Nephron progenitor cell (in vitro differentiated cells): ENCODE measurements at regions not wholly inside any gene's neighbourhood (a gene's known extent, or its start where the extent isn't known, plus 50 kb on each side); places are given as distances from the start of the nearest gene placed in this dataset.

Experiments used
- DNase-seq: peaks from one replicate; pipeline ENCODE4 v3.0.0; 2021
- H3K27ac Mint-ChIP-seq: 2 replicates; pipeline ENCODE4 v1.8.0; 2021; ENCODE audit warnings: mild to moderate bottlenecking, moderate library complexity, mixed read lengths
- H3K27me3 Mint-ChIP-seq: 2 replicates; pipeline ENCODE4 v1.8.0; 2021; ENCODE audit warnings: mild to moderate bottlenecking, low read depth, mixed read lengths; ENCODE audit not compliant: poor library complexity
- H3K36me3 Mint-ChIP-seq: 2 replicates; pipeline ENCODE4 v1.8.0; 2021; ENCODE audit warnings: low read depth, mixed read lengths
- H3K4me1 Mint-ChIP-seq: 2 replicates; pipeline ENCODE4 v1.8.0; 2021; ENCODE audit warnings: mixed read lengths
- H3K4me3 Mint-ChIP-seq: 2 replicates; pipeline ENCODE4 v1.8.0; 2021; ENCODE audit warnings: mild to moderate bottlenecking, moderate library complexity, mixed read lengths
- H3K9me3 Mint-ChIP-seq: 2 replicates; pipeline ENCODE4 v1.8.0; 2021; ENCODE audit warnings: mild to moderate bottlenecking, moderate library complexity, mixed read lengths
- TF ChIP-seq, protein P1 (sequence below): fragments of 200-600 bp; sonication (generic); IDR thresholded peaks from 2 replicates; pipeline ENCODE4 v1.5.0; 2021; ENCODE audit warnings: antibody characterized with exemption

DNA sequence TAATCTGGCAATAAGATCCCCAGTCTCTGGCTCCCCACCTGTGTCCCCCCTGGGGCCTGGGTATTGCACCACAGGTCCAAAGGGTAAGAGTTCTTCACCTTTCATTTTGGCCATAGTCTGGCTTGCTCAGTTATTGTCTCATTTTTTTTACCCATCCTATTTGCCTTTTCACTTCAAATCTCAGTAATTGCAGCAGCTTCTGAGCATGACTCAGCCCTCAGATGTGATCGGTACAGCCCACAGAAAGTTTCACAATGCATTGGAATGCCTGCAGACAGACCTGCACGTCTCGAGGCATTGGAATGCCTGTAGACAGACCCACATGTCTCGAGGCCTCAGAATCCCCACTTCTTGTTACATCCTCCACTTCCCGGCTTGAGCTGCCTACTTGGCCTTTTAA is 173.6 kb downstream of the NUFIP1 start:
- H3K36me3 Mint-ChIP-seq = no peaks in the 10 kb centered on the region
- no peak for DNase-seq
- H3K27me3 Mint-ChIP-seq = peaks cover 7% of the 10 kb centered on the region
- no peaks in the 10 kb centered on the region for H3K9me3 Mint-ChIP-seq
- no peak overlapping the region for H3K4me3 Mint-ChIP-seq
- no peak overlapping the region for H3K27ac Mint-ChIP-seq
- TF ChIP-seq, protein P1, sequence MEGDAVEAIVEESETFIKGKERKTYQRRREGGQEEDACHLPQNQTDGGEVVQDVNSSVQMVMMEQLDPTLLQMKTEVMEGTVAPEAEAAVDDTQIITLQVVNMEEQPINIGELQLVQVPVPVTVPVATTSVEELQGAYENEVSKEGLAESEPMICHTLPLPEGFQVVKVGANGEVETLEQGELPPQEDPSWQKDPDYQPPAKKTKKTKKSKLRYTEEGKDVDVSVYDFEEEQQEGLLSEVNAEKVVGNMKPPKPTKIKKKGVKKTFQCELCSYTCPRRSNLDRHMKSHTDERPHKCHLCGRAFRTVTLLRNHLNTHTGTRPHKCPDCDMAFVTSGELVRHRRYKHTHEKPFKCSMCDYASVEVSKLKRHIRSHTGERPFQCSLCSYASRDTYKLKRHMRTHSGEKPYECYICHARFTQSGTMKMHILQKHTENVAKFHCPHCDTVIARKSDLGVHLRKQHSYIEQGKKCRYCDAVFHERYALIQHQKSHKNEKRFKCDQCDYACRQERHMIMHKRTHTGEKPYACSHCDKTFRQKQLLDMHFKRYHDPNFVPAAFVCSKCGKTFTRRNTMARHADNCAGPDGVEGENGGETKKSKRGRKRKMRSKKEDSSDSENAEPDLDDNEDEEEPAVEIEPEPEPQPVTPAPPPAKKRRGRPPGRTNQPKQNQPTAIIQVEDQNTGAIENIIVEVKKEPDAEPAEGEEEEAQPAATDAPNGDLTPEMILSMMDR = no peak
- H3K4me1 Mint-ChIP-seq = peaks cover 5% of the 10 kb centered on the region

DNA sequence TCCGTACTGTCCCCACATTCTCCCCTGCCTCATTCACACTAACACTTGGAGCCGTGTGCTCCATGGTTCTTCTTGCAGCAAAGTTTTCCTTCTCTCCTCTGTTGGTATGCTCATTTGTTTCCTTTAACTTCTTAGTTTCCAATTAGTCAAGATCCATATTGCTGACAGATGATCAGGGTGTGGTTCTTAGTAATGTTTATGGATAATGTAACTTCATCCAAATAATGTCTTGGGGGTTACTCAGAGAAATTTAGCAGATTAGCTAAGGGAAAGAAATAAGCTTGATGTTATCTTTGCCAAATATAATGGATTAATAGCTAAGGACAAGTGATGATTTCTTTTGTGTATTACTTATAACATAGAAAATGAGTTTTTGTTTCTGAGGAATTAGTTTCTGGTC is 174.4 kb downstream of the NUFIP1 start:
- no peak overlapping the region for H3K27ac Mint-ChIP-seq
- H3K4me3 Mint-ChIP-seq = no peak overlapping the region
- no peaks in the 10 kb centered on the region for H3K9me3 Mint-ChIP-seq
- TF ChIP-seq, protein P1 = no peak
- peaks cover 3% of the 10 kb centered on the region for H3K27me3 Mint-ChIP-seq
- no peak for DNase-seq
- H3K4me1 Mint-ChIP-seq = peaks cover 5% of the 10 kb centered on the region
- no peaks in the 10 kb centered on the region for H3K36me3 Mint-ChIP-seq

DNA sequence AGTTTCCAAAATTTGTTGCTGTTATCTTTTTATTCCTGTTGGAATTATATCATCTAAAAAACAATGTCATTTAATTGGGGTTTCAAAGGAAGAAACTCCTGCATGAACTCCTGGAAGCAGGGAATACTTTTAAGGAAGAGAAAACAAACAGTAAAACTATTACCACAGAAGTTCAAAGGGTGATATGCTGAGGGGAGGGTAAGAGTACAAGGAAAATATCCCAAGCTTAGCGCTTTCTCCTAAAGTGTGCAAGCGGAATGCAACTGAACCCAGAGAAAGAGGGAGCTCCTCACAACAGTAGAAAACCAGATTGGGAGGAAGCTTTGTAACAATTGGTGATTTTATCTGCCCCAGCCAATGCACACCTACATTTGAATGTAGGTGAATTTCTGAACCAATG is 175.1 kb downstream of the NUFIP1 start:
- Mint-ChIP-seq H3K27me3 (peaks cover 3% of the 10 kb centered on the region), H3K4me3 (no peak overlapping the region), H3K27ac (no peak overlapping the region), H3K9me3 (no peaks in the 10 kb centered on the region), H3K36me3 (no peaks in the 10 kb centered on the region), H3K4me1 (peaks cover 5% of the 10 kb centered on the region)
- TF ChIP-seq, protein P1 = no peak
- DNase-seq = no peak

DNA sequence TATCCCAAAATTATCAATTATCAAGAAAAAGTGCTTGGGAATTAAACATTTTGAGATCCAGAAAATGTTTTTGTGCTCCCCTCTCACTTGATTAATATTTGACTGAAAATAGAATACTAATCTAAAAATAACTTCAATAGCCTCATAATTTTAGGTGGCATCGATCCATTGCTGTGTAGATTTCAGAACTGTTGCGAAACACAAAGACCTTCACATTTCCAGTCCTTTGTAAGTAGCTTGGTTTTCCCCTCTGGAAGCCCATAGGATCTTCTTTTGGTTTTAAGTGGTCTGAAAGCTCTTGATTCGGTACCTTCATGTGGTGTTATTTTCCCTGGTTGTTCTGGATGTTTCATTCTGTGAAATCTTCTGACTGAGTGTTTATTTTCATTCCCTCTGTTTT is 176.5 kb downstream of the NUFIP1 start:
- H3K4me3 Mint-ChIP-seq = no peak overlapping the region
- no peaks in the 10 kb centered on the region for H3K4me1 Mint-ChIP-seq
- DNase-seq = no peak
- TF ChIP-seq, protein P1 = no peak
- no peaks in the 10 kb centered on the region for H3K9me3 Mint-ChIP-seq
- no peak overlapping the region for H3K27ac Mint-ChIP-seq
- no peaks in the 10 kb centered on the region for H3K36me3 Mint-ChIP-seq
- peaks cover 9% of the 10 kb centered on the region for H3K27me3 Mint-ChIP-seq

DNA sequence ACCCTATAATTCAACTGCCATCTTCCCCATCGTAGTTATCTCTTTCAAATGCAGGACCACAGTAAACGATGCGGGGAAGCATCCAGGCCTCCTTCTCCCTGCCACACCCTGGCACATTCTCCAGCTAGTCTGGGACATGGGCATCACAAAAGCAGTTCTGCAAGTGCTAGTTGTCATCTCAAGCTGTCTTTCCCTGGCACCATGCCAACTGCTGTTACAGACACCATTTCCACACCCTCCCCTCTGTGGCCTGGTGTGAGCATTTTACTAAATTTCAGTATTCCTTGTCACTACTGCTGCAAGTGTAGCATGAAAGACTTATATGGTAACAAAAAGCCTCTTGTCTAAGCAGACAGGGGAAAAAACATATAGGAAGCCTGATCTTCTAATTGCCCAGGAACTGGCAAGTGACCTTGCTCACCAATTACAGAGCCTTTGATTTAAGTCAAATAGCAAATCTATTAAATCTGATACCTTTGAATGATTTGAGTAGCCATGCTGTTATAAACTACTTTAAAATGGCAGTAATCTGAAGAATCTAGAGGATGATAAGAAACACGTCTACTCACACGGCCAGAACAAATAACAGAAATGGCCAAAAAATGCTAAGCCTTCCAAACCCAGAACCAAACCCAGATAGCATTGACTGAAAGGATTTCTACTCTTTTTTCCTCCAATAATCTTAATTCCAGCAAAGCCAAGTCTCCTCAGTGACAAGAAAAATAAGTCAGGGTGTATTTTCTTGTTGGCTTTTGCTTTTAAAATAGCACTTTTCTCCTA is 179.0 kb downstream of the NUFIP1 start:
- no peaks in the 10 kb centered on the region for H3K36me3 Mint-ChIP-seq
- no peak for DNase-seq
- no peaks in the 10 kb centered on the region for H3K4me1 Mint-ChIP-seq
- H3K27ac Mint-ChIP-seq = no peak overlapping the region
- no peak overlapping the region for H3K4me3 Mint-ChIP-seq
- peaks cover 7% of the 10 kb centered on the region for H3K27me3 Mint-ChIP-seq
- H3K9me3 Mint-ChIP-seq = no peaks in the 10 kb centered on the region
- TF ChIP-seq, protein P1 = no peak

DNA sequence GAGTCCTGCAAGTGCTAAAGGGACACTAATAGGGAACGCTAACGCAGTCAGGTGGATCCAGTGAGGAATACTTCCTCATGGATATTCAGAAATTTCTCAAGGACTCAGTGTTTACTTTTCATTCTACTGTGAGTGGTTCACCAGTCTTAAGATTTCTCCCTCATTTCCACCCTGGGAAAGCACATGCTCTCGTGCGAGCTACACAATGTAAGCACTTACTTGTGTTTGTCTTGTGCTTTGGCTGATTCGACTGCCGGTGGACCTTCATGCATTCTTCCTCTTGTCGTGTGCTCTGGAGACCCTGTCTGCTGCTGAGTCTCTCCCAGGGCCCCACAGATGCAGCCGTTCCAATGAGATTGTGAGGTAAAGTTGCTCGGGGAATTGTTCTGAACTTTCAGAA is 180.1 kb downstream of the NUFIP1 start:
- H3K27me3 Mint-ChIP-seq = peaks cover 7% of the 10 kb centered on the region
- no peak overlapping the region for H3K4me3 Mint-ChIP-seq
- H3K27ac Mint-ChIP-seq = no peak overlapping the region
- no peaks in the 10 kb centered on the region for H3K36me3 Mint-ChIP-seq
- H3K9me3 Mint-ChIP-seq = no peaks in the 10 kb centered on the region
- DNase-seq = no peak
- no peaks in the 10 kb centered on the region for H3K4me1 Mint-ChIP-seq
- TF ChIP-seq, protein P1 = no peak
